Uterus (tissue), 3 donors: ENCODE measurements at regions not wholly inside any gene's neighbourhood (a gene's known extent, or its start where the extent isn't known, plus 50 kb on each side); places are given as distances from the start of the nearest gene placed in this dataset.

Experiments
- DNase-seq, 2 donors: peaks; one replicate each; pipeline ENCODE4 v3.0.0-alpha.2; 2019 to 2020
- H3K27ac ChIP-seq, 2 donors: fragments of 200-600 bp; sonication (generic); 1 replicate in 1 of 2; 2 replicates in 1 of 2; pipeline ENCODE4 v1.5.1; 2016 to 2018
- H3K27me3 ChIP-seq, 2 donors: fragments of 200-600 bp; sonication (generic); one replicate each; pipeline ENCODE4 v1.5.1; 2018 to 2019; ENCODE audit warnings: control low read depth in 1 of 2
- H3K36me3 ChIP-seq, 2 donors: fragments of 200-600 bp; sonication (generic); one replicate each; pipeline ENCODE4 v1.5.1; 2019; ENCODE audit warnings: control low read depth in 1 of 2
- H3K4me1 ChIP-seq, 2 donors: fragments of 200-600 bp; sonication (generic); one replicate each; pipeline ENCODE4 v1.5.1; 2018 to 2019; ENCODE audit warnings: control low read depth in 1 of 2
- H3K4me3 ChIP-seq, 2 donors: fragments of 200-600 bp; sonication (generic); 1 replicate in 1 of 2; 2 replicates in 1 of 2; pipeline ENCODE4 v1.5.1; 2018 to 2019; ENCODE audit warnings: mild to moderate bottlenecking in 1 of 2
- H3K9me3 ChIP-seq, 2 donors: fragments of 200-600 bp; sonication (generic); one replicate each; pipeline ENCODE4 v1.5.1; 2019; ENCODE audit warnings: control low read depth in 1 of 2
- POLR2A ChIP-seq, 2 donors: fragments of 450-650 bp; IDR thresholded peaks; one replicate each; pipeline ENCODE4 v1.6.1; 2016; ENCODE audit warnings: antibody characterized with exemption in 2 of 2, mild to moderate bottlenecking in 1 of 2, moderate library complexity in 1 of 2
- intact Hi-C: fragments of 100-400 bp; cut with DNase I; formaldehyde crosslinking; loops from one replicate; pipeline ENCODE4 v1.15.1; 2023; ENCODE audit warnings: low total_unique reads
- TF ChIP-seq, protein P1 (sequence below), 4 experiments: fragments of 200-600 bp in 2 of 4; fragments of 450-650 bp in 2 of 4; sonication (generic) in 2 of 4; IDR thresholded peaks; one replicate each; pipeline ENCODE4 v1.5.1; 2016 to 2019; ENCODE audit warnings: antibody characterized with exemption in 4 of 4, mild to moderate bottlenecking in 2 of 4, moderate library complexity in 1 of 4
- donor health status: DM: yes; HTN: yes; CAD: no.

DNA sequence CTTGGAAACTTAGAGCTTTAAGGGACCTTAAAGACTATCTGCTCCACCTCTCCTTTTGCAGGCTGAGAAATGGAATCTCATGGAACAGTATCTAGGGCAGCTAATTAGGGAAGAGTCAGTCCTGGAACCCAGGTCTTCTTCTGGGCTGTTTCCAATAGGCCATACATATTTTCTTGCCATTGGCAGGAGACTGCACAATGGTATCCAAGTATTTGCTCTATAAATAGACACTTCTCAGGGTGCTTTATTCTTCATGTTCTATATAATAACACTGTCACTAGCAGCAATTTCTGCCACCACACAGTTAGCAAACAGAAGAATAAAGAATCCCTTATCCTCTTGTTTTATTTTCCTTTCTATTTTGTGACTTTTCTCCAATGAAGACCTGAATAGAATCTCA lies 291.7 kb downstream of the C4orf33 start:
- Histone ChIP-seq H3K27me3 (no peaks in the 10 kb centered on the region), H3K27ac (no peak overlapping the region), H3K9me3 (no peaks in the 10 kb centered on the region), H3K4me3 (no peak overlapping the region), H3K36me3 (no peaks in the 10 kb centered on the region), H3K4me1 (no peaks in the 10 kb centered on the region)
- DNase-seq: no peak
- TF ChIP-seq, protein P1, sequence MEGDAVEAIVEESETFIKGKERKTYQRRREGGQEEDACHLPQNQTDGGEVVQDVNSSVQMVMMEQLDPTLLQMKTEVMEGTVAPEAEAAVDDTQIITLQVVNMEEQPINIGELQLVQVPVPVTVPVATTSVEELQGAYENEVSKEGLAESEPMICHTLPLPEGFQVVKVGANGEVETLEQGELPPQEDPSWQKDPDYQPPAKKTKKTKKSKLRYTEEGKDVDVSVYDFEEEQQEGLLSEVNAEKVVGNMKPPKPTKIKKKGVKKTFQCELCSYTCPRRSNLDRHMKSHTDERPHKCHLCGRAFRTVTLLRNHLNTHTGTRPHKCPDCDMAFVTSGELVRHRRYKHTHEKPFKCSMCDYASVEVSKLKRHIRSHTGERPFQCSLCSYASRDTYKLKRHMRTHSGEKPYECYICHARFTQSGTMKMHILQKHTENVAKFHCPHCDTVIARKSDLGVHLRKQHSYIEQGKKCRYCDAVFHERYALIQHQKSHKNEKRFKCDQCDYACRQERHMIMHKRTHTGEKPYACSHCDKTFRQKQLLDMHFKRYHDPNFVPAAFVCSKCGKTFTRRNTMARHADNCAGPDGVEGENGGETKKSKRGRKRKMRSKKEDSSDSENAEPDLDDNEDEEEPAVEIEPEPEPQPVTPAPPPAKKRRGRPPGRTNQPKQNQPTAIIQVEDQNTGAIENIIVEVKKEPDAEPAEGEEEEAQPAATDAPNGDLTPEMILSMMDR (IDR thresholded peaks at IDR 0.05): no peak
- no peak for TF ChIP-seq POLR2A (IDR thresholded peaks at IDR 0.05)
- intact Hi-C loops: no loop called here

DNA sequence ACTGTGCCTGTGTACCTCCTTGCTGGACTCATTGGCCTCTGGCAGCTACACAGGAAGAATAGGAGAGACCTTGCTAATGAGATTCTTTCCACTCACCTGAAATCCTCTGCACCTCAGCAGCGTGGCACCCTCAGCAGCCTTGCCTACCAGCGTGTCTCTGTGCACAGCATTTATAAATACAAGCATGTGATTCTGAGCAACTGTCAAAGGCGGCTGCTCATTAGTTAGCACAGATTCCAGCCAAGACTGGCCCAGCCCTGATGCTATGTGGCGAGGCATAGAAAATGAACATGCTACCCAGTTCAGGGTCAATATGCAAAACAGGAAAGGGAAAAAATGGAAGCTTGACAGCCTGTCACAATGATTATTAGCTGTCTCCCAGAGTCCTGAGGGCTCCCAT lies 298.0 kb downstream of the C4orf33 start:
- no peaks in the 10 kb centered on the region for H3K27me3 ChIP-seq
- no peak for DNase-seq
- intact Hi-C loops: no loop called here
- no peaks in the 10 kb centered on the region for H3K4me1 ChIP-seq
- no peak for TF ChIP-seq POLR2A (IDR thresholded peaks at IDR 0.05)
- TF ChIP-seq, protein P1 (IDR thresholded peaks at IDR 0.05): no peak
- H3K9me3 ChIP-seq: no peaks in the 10 kb centered on the region
- no peak overlapping the region for H3K27ac ChIP-seq
- H3K36me3 ChIP-seq: no peaks in the 10 kb centered on the region
- H3K4me3 ChIP-seq: no peak overlapping the region

DNA sequence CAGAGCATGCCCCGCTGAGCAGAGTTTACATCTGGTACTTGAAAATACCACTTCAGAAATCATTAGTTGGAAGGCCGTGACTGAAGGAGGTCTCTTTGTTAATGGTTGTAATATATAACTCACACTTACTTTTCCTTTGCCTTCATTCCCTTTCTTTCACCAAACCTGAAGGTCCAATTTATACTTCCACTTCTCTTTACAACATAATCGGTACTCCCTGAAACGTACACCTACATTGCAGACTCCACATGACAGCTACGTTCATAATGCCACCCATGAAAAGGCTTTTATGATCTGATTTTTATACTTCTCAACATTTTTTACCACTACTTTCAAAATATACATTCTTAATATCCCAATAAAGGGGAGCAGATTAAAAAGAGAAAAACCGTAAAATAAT lies 298.7 kb downstream of the C4orf33 start:
- no peak for TF ChIP-seq POLR2A (IDR thresholded peaks at IDR 0.05)
- TF ChIP-seq, protein P1 (IDR thresholded peaks at IDR 0.05): no peak
- no peaks in the 10 kb centered on the region for H3K27me3 ChIP-seq
- no peaks in the 10 kb centered on the region for H3K36me3 ChIP-seq
- H3K9me3 ChIP-seq: no peaks in the 10 kb centered on the region
- no peak overlapping the region for H3K4me3 ChIP-seq
- no peak for DNase-seq
- intact Hi-C loops: no loop called here
- H3K4me1 ChIP-seq: no peaks in the 10 kb centered on the region
- no peak overlapping the region for H3K27ac ChIP-seq

DNA sequence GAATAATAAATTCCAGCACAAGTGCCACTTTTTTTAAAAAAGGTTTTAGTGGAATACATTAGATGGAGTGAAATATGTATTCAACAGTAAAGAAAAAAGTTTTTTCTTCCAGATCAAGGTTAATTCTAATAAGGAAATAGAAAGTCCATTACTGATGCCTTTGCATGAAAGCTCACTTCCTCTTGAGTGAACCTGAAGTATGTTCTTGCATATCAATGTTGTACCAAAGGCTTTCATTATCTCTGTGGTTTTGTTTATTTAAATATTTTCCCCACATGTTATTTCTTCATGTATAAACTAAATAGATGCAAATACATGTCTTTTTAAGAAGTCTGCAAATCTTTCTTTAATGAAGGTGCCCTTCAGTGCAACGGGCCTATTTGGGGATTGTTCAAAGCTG lies 307.9 kb downstream of the C4orf33 start:
- no peak for DNase-seq
- Histone ChIP-seq H3K4me1 (no peaks in the 10 kb centered on the region), H3K9me3 (no peaks in the 10 kb centered on the region), H3K4me3 (no peak overlapping the region), H3K27ac (no peak overlapping the region), H3K27me3 (no peaks in the 10 kb centered on the region), H3K36me3 (no peaks in the 10 kb centered on the region)
- intact Hi-C loops: no loop called here
- TF ChIP-seq, protein P1 (IDR thresholded peaks at IDR 0.05): no peak
- no peak for TF ChIP-seq POLR2A (IDR thresholded peaks at IDR 0.05)

DNA sequence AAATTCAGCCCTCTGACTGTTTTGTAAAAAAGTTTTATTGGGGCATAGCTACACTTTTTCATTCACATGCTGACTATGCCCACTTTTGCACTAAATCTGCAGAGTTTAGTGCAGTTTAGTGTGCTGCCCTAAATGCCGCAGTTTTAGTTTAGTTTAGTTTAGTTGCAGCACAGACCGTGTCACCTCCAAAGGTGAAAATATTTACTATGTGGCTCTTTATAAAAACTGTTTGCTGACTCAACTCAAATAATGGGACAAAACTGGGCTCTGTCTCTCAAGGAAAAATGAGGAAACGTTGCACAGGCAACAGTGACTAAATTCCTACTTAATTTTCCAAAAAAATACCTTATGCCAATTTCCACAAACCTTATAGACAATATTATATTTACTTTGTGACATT lies 314.2 kb downstream of the C4orf33 start:
- H3K4me3 ChIP-seq: no peak overlapping the region
- H3K27ac ChIP-seq: no peak overlapping the region
- intact Hi-C loops: no loop called here
- no peaks in the 10 kb centered on the region for H3K9me3 ChIP-seq
- H3K36me3 ChIP-seq: no peaks in the 10 kb centered on the region
- no peak for TF ChIP-seq POLR2A (IDR thresholded peaks at IDR 0.05)
- TF ChIP-seq, protein P1 (IDR thresholded peaks at IDR 0.05): no peak
- no peak for DNase-seq
- H3K27me3 ChIP-seq: no peaks in the 10 kb centered on the region
- no peaks in the 10 kb centered on the region for H3K4me1 ChIP-seq
